Skeletal muscle satellite cell (primary cell): ENCODE measurements at regions not wholly inside any gene's neighbourhood (a gene's known extent, or its start where the extent isn't known, plus 50 kb on each side); places are given as distances from the start of the nearest gene placed in this dataset.

Experiments
- H3K27me3 ChIP-seq: 2 replicates; pipeline ENCODE4 v1.7.0; 2013; ENCODE audit warnings: low read length; ENCODE audit not compliant: control insufficient read depth, insufficient read depth
- H3K36me3 ChIP-seq: 2 replicates; pipeline ENCODE4 v1.7.0; 2013; ENCODE audit warnings: mild to moderate bottlenecking, control low read depth, low read length; ENCODE audit not compliant: insufficient read depth
- H3K4me1 ChIP-seq: 2 replicates; pipeline ENCODE4 v1.7.0; 2013; ENCODE audit warnings: low read length; ENCODE audit not compliant: control insufficient read depth, insufficient read depth
- H3K4me2 ChIP-seq: 2 replicates; pipeline ENCODE4 v1.7.0; 2013; ENCODE audit warnings: mild to moderate bottlenecking, low read length
- H3K4me3 ChIP-seq: 2 replicates; pipeline ENCODE4 v1.7.0; 2013; ENCODE audit warnings: low read length
- H3K9ac ChIP-seq: 2 replicates; pipeline ENCODE4 v1.7.0; 2013; ENCODE audit warnings: mild to moderate bottlenecking, low read depth, low read length, moderate library complexity
- H3K9me3 ChIP-seq: replicated peaks from 2 replicates; pipeline ENCODE4 v1.7.0; 2013; ENCODE audit warnings: mild to moderate bottlenecking, control low read depth, low read length
- small RNA-seq: library from RNA; depleted of rRNA; stranded (forward); fragments of <200 nt; gene quantifications from one replicate; pipeline ENCODE3, GENCODE V24; 2012

DNA sequence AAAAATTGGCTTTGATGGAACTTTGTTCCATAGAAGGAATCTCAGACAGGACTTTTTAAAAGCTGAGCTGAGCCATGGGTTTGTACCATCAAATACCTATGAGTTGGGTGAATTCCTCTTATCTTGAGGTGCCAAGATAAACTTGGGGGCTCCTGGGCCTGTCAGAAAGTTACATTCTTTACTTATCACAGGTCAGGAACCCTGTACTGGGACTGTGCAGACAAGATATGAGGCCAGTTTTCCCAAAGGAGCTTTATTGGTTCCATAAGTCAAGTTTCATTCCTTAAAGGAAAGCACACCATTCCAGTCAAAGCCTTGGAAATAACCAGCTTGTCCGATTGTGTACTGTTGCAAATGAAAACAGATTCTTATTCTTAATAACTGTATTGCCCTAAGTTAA is 72.4 kb upstream of the PACRGL start:
- Histone ChIP-seq H3K9me3 (no peaks in the 10 kb centered on the region), H3K9ac (no peak overlapping the region), H3K27me3 (no peaks in the 10 kb centered on the region), H3K36me3 (no peaks in the 10 kb centered on the region), H3K4me2 (no peak overlapping the region), H3K4me3 (no peak overlapping the region), H3K4me1 (no peaks in the 10 kb centered on the region)

DNA sequence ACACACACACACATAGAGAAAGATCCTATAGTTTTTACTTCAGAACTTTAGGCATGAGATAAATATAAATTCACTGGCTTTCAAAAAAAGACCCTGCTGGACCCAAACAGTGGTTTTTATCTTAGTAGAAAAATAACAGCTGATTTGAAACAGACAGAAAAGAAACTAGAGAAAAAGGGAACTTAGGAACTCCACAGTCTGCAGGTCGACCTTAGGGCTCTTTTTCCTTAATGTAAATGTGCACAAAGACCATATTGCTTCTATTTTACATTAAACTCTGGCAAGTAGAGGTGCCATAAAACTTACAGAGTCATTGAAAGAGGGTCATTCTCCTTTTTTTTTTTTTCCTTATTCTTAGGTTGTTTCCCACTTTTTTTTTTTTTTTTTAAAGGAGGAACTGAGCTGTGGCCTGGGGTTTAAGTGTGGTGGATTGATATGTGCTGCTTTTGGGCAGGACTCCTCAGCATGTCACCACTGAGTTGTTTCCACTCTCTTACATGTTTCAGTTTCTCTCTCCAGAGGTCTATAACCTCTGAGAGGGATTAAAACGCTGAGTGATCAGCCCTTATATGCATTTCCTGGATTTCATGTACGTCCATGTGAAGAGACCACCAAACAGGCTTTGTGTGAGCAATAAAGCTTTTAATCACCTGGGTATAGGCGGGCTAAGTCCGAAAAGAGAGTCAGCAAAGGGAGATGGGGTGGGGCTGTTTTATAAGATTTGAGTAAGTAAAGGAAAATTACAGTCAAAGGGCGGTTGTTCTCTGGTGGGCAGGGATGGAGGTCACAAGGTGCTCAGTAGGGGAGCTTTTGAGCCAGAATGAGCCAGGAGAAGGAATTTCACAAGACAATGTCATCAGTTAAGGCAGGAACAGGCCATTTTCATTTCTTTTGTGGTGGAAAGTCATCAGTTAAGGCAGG is 70.8 kb upstream of the PACRGL start:
- no peaks in the 10 kb centered on the region for H3K4me1 ChIP-seq
- H3K27me3 ChIP-seq: no peaks in the 10 kb centered on the region
- H3K9me3 ChIP-seq: no peaks in the 10 kb centered on the region
- no peak overlapping the region for H3K4me2 ChIP-seq
- no peak overlapping the region for H3K4me3 ChIP-seq
- H3K36me3 ChIP-seq: no peaks in the 10 kb centered on the region
- H3K9ac ChIP-seq: no peak overlapping the region

DNA sequence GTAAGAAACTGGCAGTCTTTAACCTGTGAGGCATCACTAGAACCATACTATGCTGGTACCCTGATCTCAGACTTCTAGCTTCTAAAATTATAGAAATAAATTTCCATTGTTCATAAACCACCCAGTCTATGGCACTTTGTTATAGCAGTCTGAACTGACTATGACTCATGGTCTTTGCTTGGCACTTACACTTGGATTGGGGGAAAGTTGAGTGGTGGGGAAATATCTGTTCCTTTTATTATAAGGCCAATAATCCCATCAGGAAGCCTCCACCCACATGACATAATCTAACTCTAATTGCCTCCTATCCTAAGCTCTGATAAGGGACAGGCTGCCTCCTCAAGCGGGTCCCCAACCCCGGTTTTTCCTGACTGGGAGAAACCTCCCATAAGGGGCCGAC is 61.4 kb upstream of the PACRGL start:
- H3K9ac ChIP-seq: no peak overlapping the region
- H3K4me3 ChIP-seq: no peak overlapping the region
- no peaks in the 10 kb centered on the region for H3K36me3 ChIP-seq
- H3K9me3 ChIP-seq: no peaks in the 10 kb centered on the region
- H3K4me2 ChIP-seq: no peak overlapping the region
- H3K27me3 ChIP-seq: peaks cover 9% of the 10 kb centered on the region
- H3K4me1 ChIP-seq: no peaks in the 10 kb centered on the region

DNA sequence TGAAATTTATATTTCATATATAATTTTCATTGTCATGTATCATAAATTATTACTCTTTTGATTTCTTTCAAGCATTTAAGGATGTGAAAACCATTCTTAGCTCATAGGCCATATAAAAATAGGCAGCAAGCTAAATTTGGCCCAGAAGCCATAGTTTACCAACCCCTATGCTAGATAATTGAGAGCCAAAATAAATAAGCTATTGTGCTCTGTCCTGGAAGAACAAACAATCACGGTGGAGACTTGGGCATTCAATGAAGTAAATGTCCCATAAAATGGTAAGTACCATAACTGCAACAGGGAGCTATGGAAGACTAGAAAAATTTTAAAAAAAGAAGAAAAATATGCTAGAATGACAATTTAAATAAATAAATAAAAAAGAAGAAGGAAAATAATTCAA is 60.9 kb upstream of the PACRGL start:
- Histone ChIP-seq H3K9ac (no peak overlapping the region), H3K9me3 (no peaks in the 10 kb centered on the region), H3K4me1 (no peaks in the 10 kb centered on the region), H3K36me3 (no peaks in the 10 kb centered on the region), H3K4me2 (no peak overlapping the region), H3K4me3 (no peak overlapping the region), H3K27me3 (peaks cover 9% of the 10 kb centered on the region)

DNA sequence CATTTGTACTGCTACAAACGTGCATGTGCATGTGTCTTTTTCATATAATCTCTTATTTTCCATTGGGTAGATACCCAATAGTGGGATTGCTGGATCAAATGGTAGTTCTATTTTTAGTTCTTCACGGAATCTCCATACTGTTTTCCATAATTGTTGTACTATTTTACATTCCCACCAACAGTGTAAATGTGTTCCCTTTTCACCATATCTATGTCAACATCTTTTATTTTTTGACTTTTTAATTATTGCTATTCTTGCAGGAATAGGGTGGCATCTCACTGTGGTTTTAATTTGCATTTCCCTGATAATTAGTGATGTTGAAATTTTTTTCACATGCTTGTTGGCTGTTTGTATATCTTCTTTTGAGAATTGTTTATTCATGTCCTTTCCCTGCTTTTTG is 59.3 kb upstream of the PACRGL start:
- H3K9me3 ChIP-seq: no peaks in the 10 kb centered on the region
- no peak overlapping the region for H3K4me2 ChIP-seq
- H3K4me1 ChIP-seq: no peaks in the 10 kb centered on the region
- H3K36me3 ChIP-seq: no peaks in the 10 kb centered on the region
- peaks cover 15% of the 10 kb centered on the region for H3K27me3 ChIP-seq
- H3K9ac ChIP-seq: no peak overlapping the region
- H3K4me3 ChIP-seq: no peak overlapping the region

DNA sequence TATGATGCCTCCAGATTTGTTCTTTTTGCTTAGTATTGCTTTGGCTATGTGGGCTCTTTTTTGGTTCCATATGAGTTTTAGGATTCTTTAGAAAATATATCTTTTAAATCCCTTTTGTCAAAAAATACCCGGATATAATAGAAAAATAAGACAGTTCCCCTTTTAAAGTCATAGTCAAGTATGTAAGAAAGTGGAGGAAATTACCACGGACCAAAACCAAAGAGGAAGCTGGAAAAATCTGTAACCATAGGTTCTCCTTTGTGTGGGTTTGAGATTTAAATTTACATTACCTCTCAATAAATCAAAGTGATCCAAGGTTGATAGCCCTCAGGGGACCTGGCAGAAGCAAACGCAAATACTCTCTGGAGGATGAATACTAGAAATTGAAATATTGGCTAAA is 58.3 kb upstream of the PACRGL start:
- Histone ChIP-seq H3K36me3 (no peaks in the 10 kb centered on the region), H3K4me2 (no peak overlapping the region), H3K4me1 (no peaks in the 10 kb centered on the region), H3K4me3 (no peak overlapping the region), H3K9me3 (no peaks in the 10 kb centered on the region), H3K27me3 (peaks cover 15% of the 10 kb centered on the region), H3K9ac (no peak overlapping the region)

DNA sequence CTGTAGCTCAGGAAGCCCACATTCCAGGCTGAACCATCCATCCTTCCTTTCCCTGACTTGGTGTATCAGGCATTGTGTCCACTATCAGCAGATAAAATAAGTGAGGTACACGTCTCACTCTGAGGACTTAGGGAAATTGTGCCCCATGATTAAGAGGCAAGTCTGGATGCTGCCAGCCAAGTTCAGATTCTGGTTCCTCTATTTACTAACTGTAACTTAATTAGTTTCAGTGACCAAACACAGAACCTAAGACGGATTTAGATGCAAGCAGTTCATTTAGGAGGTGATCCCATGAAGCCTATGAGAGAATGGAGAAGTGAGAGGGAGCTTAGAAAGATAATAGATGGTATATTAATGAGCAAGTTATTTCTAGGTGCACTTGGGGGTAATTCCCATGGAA is 56.6 kb upstream of the PACRGL start:
- Histone ChIP-seq H3K4me2 (no peak overlapping the region), H3K4me1 (no peaks in the 10 kb centered on the region), H3K9ac (no peak overlapping the region), H3K4me3 (no peak overlapping the region), H3K9me3 (no peaks in the 10 kb centered on the region), H3K27me3 (peaks cover 14% of the 10 kb centered on the region), H3K36me3 (no peaks in the 10 kb centered on the region)

DNA sequence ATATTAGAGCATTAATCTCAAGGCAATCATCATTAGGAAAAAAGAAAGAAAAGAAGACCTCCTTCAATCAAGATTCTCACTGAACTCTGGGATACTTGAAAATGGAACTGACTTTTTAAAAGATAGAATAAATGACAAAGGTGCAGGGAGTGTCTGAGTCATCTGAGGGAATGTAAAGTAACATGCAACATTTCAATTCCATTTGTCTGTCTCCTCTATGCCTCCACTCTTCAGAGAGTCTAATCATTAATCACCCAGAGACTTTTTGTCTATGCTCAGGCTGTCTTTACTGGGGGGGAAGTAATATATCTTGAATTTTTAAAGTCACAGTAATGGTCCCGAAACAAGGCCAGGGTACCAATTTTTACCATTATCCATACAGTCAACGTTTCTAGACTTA is 55.0 kb upstream of the PACRGL start:
- H3K36me3 ChIP-seq: no peaks in the 10 kb centered on the region
- no peaks in the 10 kb centered on the region for H3K9me3 ChIP-seq
- H3K9ac ChIP-seq: no peak overlapping the region
- H3K27me3 ChIP-seq: peaks cover 24% of the 10 kb centered on the region
- no peak overlapping the region for H3K4me2 ChIP-seq
- no peaks in the 10 kb centered on the region for H3K4me1 ChIP-seq
- no peak overlapping the region for H3K4me3 ChIP-seq

DNA sequence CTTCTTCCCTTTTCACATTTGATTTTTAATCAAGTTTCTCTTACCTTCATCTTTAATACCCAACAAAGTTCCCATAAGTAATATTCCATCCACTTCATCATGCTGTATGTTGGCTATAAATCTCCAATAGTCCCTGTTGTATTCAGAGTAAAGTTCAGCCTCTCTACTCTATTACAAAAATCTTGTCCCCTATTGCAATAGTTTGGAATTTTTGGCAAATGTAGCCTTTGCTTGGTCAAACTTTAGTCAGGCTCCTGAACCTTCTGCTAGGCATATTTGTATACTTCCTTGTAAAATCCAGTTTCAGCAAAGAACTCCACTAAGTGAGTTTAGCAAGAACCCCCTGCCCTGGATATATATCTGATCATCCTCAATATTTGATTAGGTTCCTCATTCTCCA is 54.0 kb upstream of the PACRGL start:
- H3K36me3 ChIP-seq: no peaks in the 10 kb centered on the region
- H3K27me3 ChIP-seq: peaks cover 34% of the 10 kb centered on the region
- H3K4me2 ChIP-seq: no peak overlapping the region
- no peaks in the 10 kb centered on the region for H3K9me3 ChIP-seq
- no peak overlapping the region for H3K4me3 ChIP-seq
- no peak overlapping the region for H3K9ac ChIP-seq
- no peaks in the 10 kb centered on the region for H3K4me1 ChIP-seq

Small RNA genes in the stretch of these regions (small RNA-seq; reads per million reads assigned to genes)
- 2.7 reads per million, percentile 74 among the genes with 10 or more reads in this experiment for gene MIR218-1
